NCI-H2029 (cell line): ENCODE measurements at regions not wholly inside any gene's neighbourhood (a gene's known extent, or its start where the extent isn't known, plus 50 kb on each side); places are given as distances from the start of the nearest gene placed in this dataset.

Source experiments
- DNase-seq: peaks from one replicate; lab custom pipeline; 2025; lab: John Stamatoyannopoulos, UW

GRCh38 chr18:41753826-41754225 lies 201.2 kb upstream of the PIK3C3 start:
- no peak for DNase-seq

GRCh38 chr18:41752826-41753225 lies 202.2 kb upstream of the PIK3C3 start:
- DNase-seq: no peak

GRCh38 chr18:41751652-41752051 lies 203.4 kb upstream of the PIK3C3 start:
- DNase-seq: no peak

- no peak for DNase-seq
These were observed 203.9 kb upstream of the PIK3C3 start for GRCh38 chr18:41751161-41751560.

- no peak for DNase-seq
These were observed 207.3 kb upstream of the PIK3C3 start for GRCh38 chr18:41747723-41748242.

GRCh38 chr18:41745166-41746049 lies 209.6 kb upstream of the PIK3C3 start:
- peak; percentile 28 for DNase-seq

- DNase-seq: no peak
These were observed 210.5 kb upstream of the PIK3C3 start for GRCh38 chr18:41744421-41745030.

- DNase-seq: no peak
These were observed 217.8 kb upstream of the PIK3C3 start for GRCh38 chr18:41737218-41737617.

- DNase-seq: no peak
These were observed 220.1 kb upstream of the PIK3C3 start for GRCh38 chr18:41734917-41735316.

- DNase-seq: no peak
These were observed 222.7 kb upstream of the PIK3C3 start for GRCh38 chr18:41732356-41732755.

GRCh38 chr18:41731884-41732283 lies 223.2 kb upstream of the PIK3C3 start:
- no peak for DNase-seq

GRCh38 chr18:41724195-41724594 lies 230.8 kb upstream of the PIK3C3 start:
- DNase-seq: no peak

GRCh38 chr18:41721103-41721790 lies 233.8 kb upstream of the PIK3C3 start:
- no peak for DNase-seq

- no peak for DNase-seq
These were observed 234.8 kb upstream of the PIK3C3 start for GRCh38 chr18:41720226-41720625.

GRCh38 chr18:41719808-41720207 lies 235.2 kb upstream of the PIK3C3 start:
- DNase-seq: no peak

- DNase-seq: no peak
These were observed 240.2 kb upstream of the PIK3C3 start for GRCh38 chr18:41714872-41715271.

GRCh38 chr18:41713969-41714825 lies 240.8 kb upstream of the PIK3C3 start:
- no peak for DNase-seq

- DNase-seq: no peak
These were observed 248.7 kb upstream of the PIK3C3 start for GRCh38 chr18:41706301-41706700.

- no peak for DNase-seq
These were observed 251.1 kb upstream of the PIK3C3 start for GRCh38 chr18:41703744-41704530.

GRCh38 chr18:41700416-41700815 lies 254.6 kb upstream of the PIK3C3 start:
- DNase-seq: no peak

- no peak for DNase-seq
These were observed 259.6 kb upstream of the PIK3C3 start for GRCh38 chr18:41695441-41695840.
